ENCODE measurements at regions not wholly inside any gene's neighbourhood (a gene's known extent, or its start where the extent isn't known, plus 50 kb on each side); places are given as distances from the start of the nearest gene placed in this dataset.

GRCh38 chr11:133776671-133777367, 68.5 kb downstream of the SPATA19 start:
- Histone ChIP-seq H3K9me3 (ENCODE audit: control insufficient read depth, insufficient read depth, low read length) (peaks cover 37% of the 10 kb centered on the region), H3K27me3 (ENCODE audit: control insufficient read depth, insufficient read depth, low read length) (no peaks in the 10 kb centered on the region), H3K4me3 (ENCODE audit: low read depth, low read length) (no peak overlapping the region), H3K27ac (ENCODE audit: low read depth, low read length) (no peak overlapping the region)
- TF ChIP-seq CTCF (IDR thresholded peaks at IDR 0.05; ENCODE audit: low read depth, low read length) = no peak
- no peak for DNase-seq (ENCODE audit: low read depth, low spot score)
- POLR2A ChIA-PET = no interaction called here
- CTCF ChIA-PET = no interaction called here

GRCh38 chr11:133762538-133762937, 82.8 kb downstream of the SPATA19 start:
- no peak overlapping the region for H3K4me3 ChIP-seq (ENCODE audit: low read depth, low read length)
- no peak for DNase-seq (ENCODE audit: low read depth, low spot score)
- CTCF ChIA-PET = no interaction called here
- no peak overlapping the region for H3K27ac ChIP-seq (ENCODE audit: low read depth, low read length)
- H3K27me3 ChIP-seq (ENCODE audit: control insufficient read depth, insufficient read depth, low read length) = no peaks in the 10 kb centered on the region
- TF ChIP-seq CTCF (IDR thresholded peaks at IDR 0.05; ENCODE audit: low read depth, low read length) = no peak
- POLR2A ChIA-PET = no interaction called here
- peaks cover 5% of the 10 kb centered on the region; the same call in 1 of the 2 replicates for H3K9me3 ChIP-seq (ENCODE audit: control insufficient read depth, insufficient read depth, low read length)

GRCh38 chr11:133753150-133753549, 92.2 kb downstream of the SPATA19 start:
- Histone ChIP-seq H3K27ac (ENCODE audit: low read depth, low read length) (no peak overlapping the region), H3K4me3 (ENCODE audit: low read depth, low read length) (no peak overlapping the region), H3K9me3 (ENCODE audit: control insufficient read depth, insufficient read depth, low read length) (peaks cover 42% of the 10 kb centered on the region), H3K27me3 (ENCODE audit: control insufficient read depth, insufficient read depth, low read length) (no peaks in the 10 kb centered on the region)
- POLR2A ChIA-PET = no interaction called here
- no peak for TF ChIP-seq CTCF (IDR thresholded peaks at IDR 0.05; ENCODE audit: low read depth, low read length)
- CTCF ChIA-PET = no interaction called here
- DNase-seq (ENCODE audit: low read depth, low spot score) = no peak

GRCh38 chr11:133749841-133750240, 95.5 kb downstream of the SPATA19 start:
- ChIA-PET POLR2A (no interaction called here), CTCF (no interaction called here)
- no peak for TF ChIP-seq CTCF (IDR thresholded peaks at IDR 0.05; ENCODE audit: low read depth, low read length)
- Histone ChIP-seq H3K4me3 (ENCODE audit: low read depth, low read length) (no peak overlapping the region), H3K27me3 (ENCODE audit: control insufficient read depth, insufficient read depth, low read length) (no peaks in the 10 kb centered on the region), H3K27ac (ENCODE audit: low read depth, low read length) (no peak overlapping the region), H3K9me3 (ENCODE audit: control insufficient read depth, insufficient read depth, low read length) (peaks cover 54% of the 10 kb centered on the region)
- DNase-seq (ENCODE audit: low read depth, low spot score) = no peak

- Histone ChIP-seq H3K4me3 (ENCODE audit: low read depth, low read length) (no peak overlapping the region), H3K27ac (ENCODE audit: low read depth, low read length) (no peak overlapping the region), H3K27me3 (ENCODE audit: control insufficient read depth, insufficient read depth, low read length) (no peaks in the 10 kb centered on the region), H3K9me3 (ENCODE audit: control insufficient read depth, insufficient read depth, low read length) (peaks cover 46% of the 10 kb centered on the region)
- no peak for TF ChIP-seq CTCF (IDR thresholded peaks at IDR 0.05; ENCODE audit: low read depth, low read length)
- DNase-seq (ENCODE audit: low read depth, low spot score) = no peak
- CTCF ChIA-PET = no interaction called here
- POLR2A ChIA-PET = no interaction called here
Observed at GRCh38 chr11:133747409-133747808, 97.9 kb downstream of the SPATA19 start.
